Stimulated activated CD4-positive, alpha-beta T cell treated with anti-CD3 and anti-CD28 coated beads, Interleukin-1b, Interleukin-23, amount 100 ng/mL, for 4 hours (primary cell): ENCODE measurements at regions not wholly inside any gene's neighbourhood (a gene's known extent, or its start where the extent isn't known, plus 50 kb on each side); places are given as distances from the start of the nearest gene placed in this dataset.

ENCODE experiments used
- DNase-seq, 2 donors: peaks; one replicate each; pipeline ENCODE4 v3.0.0-alpha.2; 2020; ENCODE audit warnings: low read depth in 2 of 2

- DNase-seq: no peak
These were observed 403.1 kb downstream of the VRK1 start for GRCh38 chr14:97200245-97200644.

DNA sequence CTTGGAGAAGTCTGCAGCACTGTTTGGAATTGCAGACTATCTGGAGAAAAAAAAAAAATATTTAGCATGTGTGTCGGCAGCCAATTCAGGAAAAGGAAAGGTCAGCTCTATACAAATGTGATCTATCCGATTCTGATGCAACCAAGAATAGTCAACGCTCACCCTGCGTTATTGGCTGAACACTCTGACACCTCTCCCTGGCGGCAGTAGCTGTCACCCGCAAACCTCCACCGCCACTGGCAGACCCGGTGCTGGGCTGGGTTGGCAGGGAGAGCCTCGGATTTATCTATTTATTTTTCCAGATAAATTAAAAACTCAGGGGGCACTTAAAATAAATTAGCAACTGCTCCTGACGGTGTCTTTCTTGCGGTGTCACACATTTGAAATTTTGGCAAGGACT, 409.7 kb downstream of the VRK1 start:
- no peak for DNase-seq

- DNase-seq: no peak
These were observed 413.0 kb downstream of the VRK1 start for GRCh38 chr14:97210202-97210601.

- no peak for DNase-seq
These were observed 415.2 kb downstream of the VRK1 start for GRCh38 chr14:97212399-97212798.

GRCh38 chr14:97213720-97214119, 416.5 kb downstream of the VRK1 start:
- DNase-seq: no peak

- DNase-seq: no peak
These were observed 418.2 kb downstream of the VRK1 start for GRCh38 chr14:97215263-97215969.

GRCh38 chr14:97217111-97217885, 420.1 kb downstream of the VRK1 start:
- DNase-seq: no peak

- no peak for DNase-seq
These were observed 421.1 kb downstream of the VRK1 start for GRCh38 chr14:97218274-97218673.

DNA sequence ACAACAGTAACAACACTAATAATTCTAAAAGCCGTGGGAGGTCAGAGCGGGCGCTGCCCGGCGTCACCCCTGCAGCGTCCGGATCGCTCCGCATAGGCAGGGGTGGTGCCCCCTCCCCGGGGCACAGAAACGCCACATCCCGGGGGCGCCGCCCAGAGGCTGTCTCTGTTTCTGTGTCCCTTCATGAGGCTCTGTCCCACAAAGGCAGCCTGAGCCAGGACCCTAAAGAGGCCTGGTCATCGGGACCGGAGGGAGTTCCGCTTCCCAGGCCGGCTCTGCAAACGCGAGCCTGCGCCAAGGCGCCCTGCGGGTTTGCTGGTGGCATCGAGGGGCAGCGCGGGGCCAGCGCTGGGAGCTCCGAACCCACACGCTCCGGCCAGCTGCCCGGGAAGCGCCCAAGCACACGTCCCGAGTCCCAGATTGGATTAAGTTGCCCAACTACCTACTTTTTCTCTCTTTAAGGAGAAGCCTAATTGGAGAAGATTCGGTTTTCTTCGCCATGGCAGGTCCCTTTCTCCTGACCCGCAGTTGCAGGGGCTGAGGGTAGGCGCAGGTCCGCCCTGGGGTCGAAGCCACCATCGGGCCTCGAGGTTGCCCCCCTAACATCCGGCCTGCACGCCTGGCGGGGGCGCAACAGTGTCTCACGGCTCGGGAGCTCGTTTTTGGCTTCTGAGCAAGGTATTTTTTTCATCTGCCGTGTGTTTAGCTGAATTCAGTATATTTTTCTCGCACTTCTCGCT, 421.7 kb downstream of the VRK1 start:
- DNase-seq: peak in 1 of 2 donors; percentile 19

GRCh38 chr14:97219431-97220017, 422.3 kb downstream of the VRK1 start:
- DNase-seq: peak in 1 of 2 donors; percentile 9

DNA sequence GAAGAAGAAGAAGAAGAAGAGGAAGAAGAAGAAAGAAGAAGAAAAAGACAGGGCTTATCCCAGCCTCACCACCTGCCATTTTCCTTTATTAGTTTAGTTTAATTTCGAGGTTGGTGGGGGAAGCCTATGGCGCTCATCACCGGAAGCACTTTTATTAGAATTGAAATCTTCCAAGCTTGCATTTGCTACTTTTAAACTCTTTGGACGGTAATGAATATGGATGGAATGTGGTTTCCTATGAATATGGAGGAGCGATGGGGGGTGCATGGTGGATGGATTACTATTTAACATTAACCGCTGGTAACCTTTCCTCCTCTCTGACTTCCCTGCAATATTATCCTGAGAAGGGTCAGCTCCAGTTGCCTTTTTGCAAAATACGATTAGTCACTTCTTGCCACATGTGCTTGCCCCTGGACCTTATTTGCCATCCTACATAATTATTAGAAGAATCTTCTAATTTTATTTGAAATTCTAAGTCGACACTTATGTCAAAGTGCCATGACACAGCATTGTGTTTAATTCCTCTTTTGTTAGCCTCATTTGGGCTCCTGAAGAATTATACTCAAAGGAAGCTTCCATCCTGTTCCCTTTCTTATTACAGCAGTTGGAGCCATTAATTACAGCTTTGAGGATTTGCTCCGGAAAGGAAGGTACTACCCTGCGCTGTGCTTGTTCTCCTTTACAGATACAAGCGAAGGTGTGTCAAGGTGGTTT, 424.5 kb downstream of the VRK1 start:
- DNase-seq: no peak

DNA sequence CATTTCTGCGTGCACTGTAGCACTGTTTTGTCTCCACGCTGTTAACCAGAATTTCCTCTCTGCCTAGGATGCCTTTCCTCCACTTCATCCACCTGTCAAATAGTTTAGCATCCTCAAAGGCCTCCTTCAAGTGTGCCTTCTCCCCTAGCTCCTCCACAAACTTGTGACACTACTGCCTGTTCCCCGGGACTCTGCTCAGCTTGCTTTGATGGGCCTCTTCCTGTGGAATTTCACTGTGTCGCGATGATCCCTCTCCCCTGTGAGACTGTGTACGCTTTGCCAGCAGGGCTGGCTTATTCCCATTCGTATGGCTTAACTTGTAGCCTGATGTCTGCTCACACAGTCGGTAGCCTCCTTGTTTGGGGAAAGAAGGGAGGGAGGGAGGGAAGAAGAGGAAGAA, 426.8 kb downstream of the VRK1 start:
- no peak for DNase-seq

DNA sequence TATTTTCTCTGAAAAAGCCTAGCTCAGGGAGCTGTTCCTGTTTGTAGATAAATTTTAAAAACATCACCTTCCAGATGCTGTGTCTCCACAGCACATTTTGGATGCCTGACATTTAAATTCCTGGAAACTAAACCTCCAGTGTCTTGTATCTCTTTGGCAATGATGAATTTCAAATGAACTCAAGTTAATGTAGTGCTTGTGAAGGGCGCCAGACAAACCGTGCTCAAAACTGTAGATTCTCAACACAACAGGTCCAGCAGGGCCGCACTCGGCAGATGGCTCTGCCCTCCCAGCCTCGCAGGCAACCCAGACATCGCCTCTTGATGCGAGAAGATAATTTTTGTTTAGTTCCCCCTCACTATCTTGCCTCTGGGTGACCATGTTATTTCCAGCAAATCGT, 432.9 kb downstream of the VRK1 start:
- DNase-seq: no peak

- DNase-seq: no peak
These were observed 436.3 kb downstream of the VRK1 start for GRCh38 chr14:97233319-97233985.

DNA sequence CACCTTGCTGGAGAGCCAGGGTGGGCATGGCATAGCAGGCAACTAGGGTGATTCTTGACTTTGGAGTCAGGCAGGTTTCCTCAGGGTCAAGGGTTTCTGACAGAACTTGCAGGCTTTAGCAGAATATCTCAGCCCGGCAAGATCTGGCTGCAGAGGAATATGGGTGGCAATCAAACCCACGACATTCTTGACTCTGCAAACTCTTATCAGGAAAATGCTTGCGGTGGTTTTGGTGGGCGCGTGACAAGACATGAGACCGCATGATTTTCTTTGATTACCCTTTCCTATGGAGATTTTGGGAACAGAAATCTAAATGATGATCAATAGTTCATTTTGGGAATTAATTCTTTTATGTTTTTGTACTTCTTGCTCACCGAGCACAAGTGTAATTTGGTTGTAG, 449.5 kb downstream of the VRK1 start:
- no peak for DNase-seq

DNA sequence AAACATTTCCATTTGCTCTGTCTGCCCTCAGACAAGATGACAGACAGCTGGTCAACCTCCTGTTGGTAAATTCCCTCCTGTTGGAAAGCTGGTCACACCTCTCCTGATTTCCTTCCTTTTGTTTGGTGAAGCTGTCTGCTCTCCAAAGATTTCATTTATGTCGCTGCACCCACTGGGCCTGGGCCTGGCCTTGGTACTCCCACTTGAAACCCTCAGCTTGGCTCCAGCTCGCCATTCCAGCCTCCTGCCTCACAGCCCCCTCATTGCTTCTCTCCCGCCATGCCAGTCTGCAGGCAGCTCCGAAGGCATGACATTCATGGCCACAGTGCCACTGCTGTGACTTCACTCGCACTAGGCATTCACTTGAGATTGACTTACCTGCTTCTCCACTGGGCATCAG, 451.8 kb downstream of the VRK1 start:
- DNase-seq: no peak

DNA sequence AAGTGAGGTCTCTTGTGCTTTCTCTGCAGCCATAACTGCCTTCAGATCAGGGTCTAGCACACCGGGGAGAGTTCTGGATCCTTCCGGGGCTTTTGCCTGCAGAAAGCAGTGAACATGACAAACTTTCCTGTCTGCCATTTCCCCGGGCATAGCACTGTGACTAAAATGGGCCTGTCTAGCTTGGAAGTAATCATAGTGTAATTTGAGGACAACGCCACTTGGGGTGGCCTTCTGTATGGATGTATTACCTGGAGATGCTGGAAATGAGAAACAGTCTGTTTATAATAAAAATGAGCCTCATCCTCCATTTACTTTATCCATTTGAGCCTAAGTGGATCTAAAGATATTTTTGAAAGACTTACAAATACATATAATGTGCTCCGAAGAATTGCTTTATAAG, 453.7 kb downstream of the VRK1 start:
- DNase-seq: no peak

DNA sequence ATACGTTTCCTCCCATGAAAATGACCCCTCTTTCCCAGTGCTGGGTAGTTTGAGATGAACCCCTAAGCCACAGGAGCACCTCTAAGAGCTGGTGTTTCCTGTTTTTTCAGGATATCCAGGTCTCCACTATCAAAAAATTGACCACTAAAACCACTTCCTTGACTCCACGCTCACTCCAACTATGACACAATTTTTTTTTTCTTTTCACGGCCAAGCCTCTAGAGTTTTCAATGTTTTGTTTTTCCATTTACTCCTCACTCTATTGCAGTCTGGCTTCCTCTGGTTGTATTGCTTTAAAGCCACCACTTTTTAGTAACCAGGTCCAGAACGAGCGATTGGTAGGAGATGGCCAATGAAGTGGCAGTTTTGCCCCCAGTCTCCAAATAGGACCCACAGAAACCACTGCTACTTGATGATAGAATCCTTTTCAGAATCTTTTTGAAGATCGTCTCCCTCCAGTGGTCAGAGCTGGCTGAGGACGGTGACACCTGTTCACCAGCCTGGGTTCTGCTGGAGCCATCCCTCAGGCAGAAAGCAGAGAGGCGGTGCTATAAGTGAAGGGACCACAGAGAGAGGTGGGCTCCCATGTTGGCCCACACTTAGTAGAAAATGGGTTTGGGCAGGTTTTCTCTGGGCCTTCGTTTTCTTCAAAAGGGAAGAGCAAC, 454.4 kb downstream of the VRK1 start:
- no peak for DNase-seq

GRCh38 chr14:97253756-97254155, 456.6 kb downstream of the VRK1 start:
- no peak for DNase-seq

GRCh38 chr14:97262336-97262735, 465.2 kb downstream of the VRK1 start:
- DNase-seq: no peak
